GM23248 (cell line): ENCODE measurements at regions not wholly inside any gene's neighbourhood (a gene's known extent, or its start where the extent isn't known, plus 50 kb on each side); places are given as distances from the start of the nearest gene placed in this dataset.

Experiments used
- EZH2 ChIP-seq: fragments of 200-600 bp; sonication (generic); IDR thresholded peaks from 2 replicates; pipeline ENCODE4 v1.6.1; 2018; ENCODE audit warnings: antibody characterized with exemption, mild to moderate bottlenecking; ENCODE audit not compliant: insufficient read depth, poor library complexity, severe bottlenecking
- EZH2phosphoT487 ChIP-seq: fragments of 200-600 bp; sonication (generic); IDR thresholded peaks from 2 replicates; pipeline ENCODE4 v1.6.1; 2018; ENCODE audit warnings: antibody characterized with exemption, moderate library complexity, mild to moderate bottlenecking, low read depth; ENCODE audit not compliant: insufficient read depth

DNA sequence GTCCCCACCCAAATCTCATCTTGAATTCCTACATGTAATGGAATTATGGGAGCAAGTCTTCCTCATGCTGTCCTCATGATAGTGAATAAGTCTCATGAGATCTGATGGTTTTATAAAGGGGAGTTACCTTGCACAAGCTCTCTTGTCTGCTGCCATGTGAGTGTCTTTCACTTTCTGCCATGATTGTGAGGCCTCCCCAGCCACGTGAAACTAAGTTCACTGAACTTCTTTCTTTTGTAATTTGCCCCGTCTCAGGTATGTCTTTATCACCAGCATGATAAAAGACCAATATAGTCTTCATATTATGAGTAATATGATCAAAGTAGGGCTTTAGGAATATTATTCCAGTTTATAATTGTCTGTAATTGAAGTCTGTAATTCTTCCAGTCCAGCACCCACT is 86.3 kb upstream of the ANO5 start:
- no peak for TF ChIP-seq EZH2
- TF ChIP-seq EZH2phosphoT487: no peak
